HEK293 (cell line): ENCODE measurements at regions not wholly inside any gene's neighbourhood (a gene's known extent, or its start where the extent isn't known, plus 50 kb on each side); places are given as distances from the start of the nearest gene placed in this dataset.

Source experiments
- CTCF ChIP-seq: fragments of 450-650 bp; formaldehyde crosslinking; IDR thresholded peaks from 2 replicates; pipeline ENCODE4 v1.5.1; 2016; ENCODE audit warnings: missing biosample characterization, missing genetic modification characterization
- HOXD13 ChIP-seq: sonication (generic); formaldehyde crosslinking; IDR thresholded peaks from 2 replicates; pipeline ENCODE4 v1.8.0; 2022; ENCODE audit warnings: missing genetic modification reagents, borderline replicate concordance
- PATZ1 ChIP-seq: fragments of 450-650 bp; formaldehyde crosslinking; IDR thresholded peaks from 2 replicates; pipeline ENCODE4 v1.5.1; 2016; ENCODE audit warnings: missing biosample characterization, missing genetic modification characterization
- TCF7L2 ChIP-seq: IDR thresholded peaks from 2 replicates; pipeline ENCODE4 v1.6.1; 2011; ENCODE audit warnings: low read depth, mild to moderate bottlenecking, inconsistent platforms, low read length, moderate library complexity, borderline replicate concordance
- ZBTB6 ChIP-seq: fragments of 450-650 bp; formaldehyde crosslinking; IDR thresholded peaks from 2 replicates; pipeline ENCODE4 v1.5.1; 2017; ENCODE audit warnings: missing biosample characterization, missing genetic modification characterization
- ZNF335 ChIP-seq: fragments of 450-650 bp; formaldehyde crosslinking; conservative IDR thresholded peaks from 2 replicates; pipeline ENCODE4 v1.5.1; 2016; ENCODE audit warnings: missing biosample characterization, missing genetic modification characterization
- ZNF585B ChIP-seq: fragments of 450-650 bp; formaldehyde crosslinking; IDR thresholded peaks from 2 replicates; pipeline ENCODE4 v1.5.1; 2016; ENCODE audit warnings: missing biosample characterization, missing genetic modification characterization
- ZNF639 ChIP-seq: fragments of 450-650 bp; formaldehyde crosslinking; IDR thresholded peaks from 2 replicates; pipeline ENCODE4 v1.5.1; 2016; ENCODE audit warnings: missing biosample characterization, missing genetic modification characterization

- TF ChIP-seq ZNF335 (tag by site-specific recombination) (no peak), CTCF (tag by site-specific recombination) (no peak), HOXD13 (no peak), ZBTB6 (tag by site-specific recombination) (no peak), PATZ1 (tag by site-specific recombination) (no peak), ZNF639 (tag by site-specific recombination) (no peak), TCF7L2 (no peak), ZNF585B (tag by site-specific recombination) (no peak)
Measured at GRCh38 chr16:80080287-80080851, 460.4 kb upstream of the DYNLRB2 start.
